ENCODE measurements at regions not wholly inside any gene's neighbourhood (a gene's known extent, or its start where the extent isn't known, plus 50 kb on each side); places are given as distances from the start of the nearest gene placed in this dataset.

- POLR2A ChIA-PET: interaction anchor here (0.7 kb wide), 1 partner anchor 933 kb away, joined by 3 read pairs; no protein-coding TSS in a partner anchor
- no peak overlapping the region for H3K27ac ChIP-seq (ENCODE audit: insufficient read depth in 1 of 2, low read depth in 1 of 2, low read length in 2 of 2, poor library complexity in 1 of 2, severe bottlenecking in 2 of 2)
- CTCF ChIA-PET: interaction anchor here (1.1 to 3.8 kb wide), 7 partner anchors 10 to 1289 kb away, joined by 3 to 32 read pairs (median 4); no protein-coding TSS in a partner anchor
Measured at GRCh38 chr12:92650228-92650822, 52.5 kb upstream of the PLEKHG7 start.

DNA sequence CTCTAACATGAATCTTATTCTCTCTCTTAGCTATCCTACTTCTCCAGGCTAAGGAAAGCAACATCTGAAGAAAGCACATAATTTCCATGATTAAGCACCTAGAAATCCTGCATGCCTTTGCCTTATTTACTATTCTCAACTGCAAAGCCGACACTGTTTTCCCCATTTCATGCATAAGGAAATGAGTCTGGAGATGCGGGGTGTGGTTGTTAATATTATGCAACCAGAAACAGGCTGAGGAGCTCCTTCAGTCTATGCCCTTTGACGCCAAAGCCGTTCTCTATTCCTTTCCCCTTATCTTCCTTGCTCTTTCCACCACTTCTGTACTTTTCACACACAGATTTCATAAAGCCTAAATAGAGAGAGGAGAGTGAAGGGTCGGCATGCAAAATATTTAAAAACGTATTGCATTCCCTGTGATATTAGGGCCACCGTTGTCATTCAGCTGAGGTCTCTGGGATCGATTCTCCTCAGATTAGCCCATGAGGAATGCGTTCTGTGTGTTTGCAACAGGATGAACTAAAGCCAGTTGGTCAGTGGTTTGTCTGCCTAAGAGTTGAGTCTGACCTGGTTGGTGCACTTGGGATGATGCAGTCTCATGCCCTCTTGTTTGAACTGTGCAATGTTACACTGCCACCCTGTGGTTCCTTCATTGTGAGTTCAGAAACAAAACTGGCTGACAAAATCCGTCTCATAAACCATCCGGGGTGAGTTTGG is 53.1 kb upstream of the PLEKHG7 start:
- Histone ChIP-seq H3K27me3 (replicated peaks in 2 of 5; ENCODE audit: control insufficient read depth in 4 of 5, insufficient read depth in 5 of 5, low read length in 4 of 5) (no peaks in the 10 kb centered on the region), H3K27ac (ENCODE audit: insufficient read depth in 1 of 2, low read depth in 1 of 2, low read length in 2 of 2, poor library complexity in 1 of 2, severe bottlenecking in 2 of 2) (no peak overlapping the region), H3K4me3 (ENCODE audit: control insufficient read depth in 1 of 7, extremely low read depth in 1 of 7, insufficient read depth in 4 of 7, low read depth in 2 of 7, low read length in 6 of 7) (no peak overlapping the region), H3K9me3 (ENCODE audit: control extremely low read depth in 1 of 5, control insufficient read depth in 4 of 5, insufficient read depth in 2 of 5, low read depth in 1 of 5, low read length in 4 of 5) (no peaks in the 10 kb centered on the region), H3K36me3 (ENCODE audit: control insufficient read depth in 4 of 4, insufficient read depth in 4 of 4, low read length in 3 of 4) (no peaks in the 10 kb centered on the region), H3K4me1 (ENCODE audit: control extremely low read depth in 1 of 4, control insufficient read depth in 4 of 4, insufficient read depth in 4 of 4, low read length in 3 of 4) (no peaks in the 10 kb centered on the region)
- WGBS (ENCODE audit: insufficient coverage): 46% methylated on average over 6 of the region's 11 CpGs
- POLR2A ChIA-PET: interaction anchor here (0.7 kb wide), 1 partner anchor 934 kb away, joined by 3 read pairs; no protein-coding TSS in a partner anchor
- peak; percentile 59 to 78 (median 76) for DNase-seq
- CTCF ChIA-PET: interaction anchor here (1.1 to 3.8 kb wide), 13 partner anchors 9 to 1288 kb away, joined by 3 to 32 read pairs (median 4); no protein-coding TSS in a partner anchor

More at GRCh38 chr12:92650228-92650822, 52.5 kb upstream of the PLEKHG7 start:
- Histone ChIP-seq H3K27me3 (replicated peaks in 2 of 5; ENCODE audit: control insufficient read depth in 4 of 5, insufficient read depth in 5 of 5, low read length in 4 of 5) (no peaks in the 10 kb centered on the region), H3K4me1 (ENCODE audit: control extremely low read depth in 1 of 4, control insufficient read depth in 4 of 4, insufficient read depth in 4 of 4, low read length in 3 of 4) (no peaks in the 10 kb centered on the region), H3K9me3 (ENCODE audit: control extremely low read depth in 1 of 5, control insufficient read depth in 4 of 5, insufficient read depth in 2 of 5, low read depth in 1 of 5, low read length in 4 of 5) (no peaks in the 10 kb centered on the region), H3K4me3 (ENCODE audit: control insufficient read depth in 1 of 7, extremely low read depth in 1 of 7, insufficient read depth in 4 of 7, low read depth in 2 of 7, low read length in 6 of 7) (no peak overlapping the region), H3K36me3 (ENCODE audit: control insufficient read depth in 4 of 4, insufficient read depth in 4 of 4, low read length in 3 of 4) (no peaks in the 10 kb centered on the region)
- no peak for DNase-seq
- WGBS (ENCODE audit: insufficient coverage): 71% methylated on average over 5 of the region's 7 CpGs

DNA sequence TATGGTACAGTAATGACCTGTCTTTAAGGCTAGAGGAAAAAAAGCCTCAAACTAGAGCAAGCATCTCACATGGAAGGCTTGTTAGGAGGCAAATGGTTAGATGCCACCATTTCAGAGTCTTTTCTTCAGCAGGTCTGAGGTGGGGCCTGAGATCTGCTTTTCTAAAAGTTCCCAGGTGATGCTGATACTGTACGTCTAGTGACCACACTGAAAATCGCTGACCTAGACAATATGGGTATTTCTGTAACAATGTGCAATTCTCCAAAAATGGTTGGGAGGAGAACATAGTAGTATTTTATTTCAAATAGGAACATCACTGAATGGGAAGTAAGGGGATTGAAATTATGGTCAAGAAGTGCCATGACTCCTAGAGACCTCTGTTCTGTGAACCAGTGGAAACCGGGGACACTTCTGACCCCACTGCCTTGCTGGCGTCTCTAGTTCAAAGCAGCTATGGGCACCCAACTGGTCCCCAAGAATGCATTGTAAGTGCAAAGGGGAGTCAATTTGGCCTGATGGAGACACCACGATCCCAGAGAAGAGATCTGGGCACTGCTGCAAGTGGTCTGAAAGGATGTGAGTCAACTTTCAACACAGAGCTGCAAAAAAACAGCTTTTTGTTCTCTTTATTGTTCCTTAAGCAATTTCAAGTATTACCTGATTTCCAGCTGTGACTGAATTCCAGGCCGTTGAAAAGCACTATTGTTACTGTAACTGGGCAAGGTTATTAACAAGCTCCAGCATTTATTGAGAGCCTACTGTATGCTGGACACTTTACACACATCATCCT is 54.4 kb upstream of the PLEKHG7 start:
- CTCF ChIA-PET: interaction anchor here (0.7 to 3.8 kb wide), 10 partner anchors 8 to 1287 kb away, joined by 3 to 32 read pairs (median 4); no protein-coding TSS in a partner anchor
- no peak for DNase-seq
- POLR2A ChIA-PET: no interaction called here
- H3K27me3 ChIP-seq (replicated peaks in 2 of 5; ENCODE audit: control insufficient read depth in 4 of 5, insufficient read depth in 5 of 5, low read length in 4 of 5): no peaks in the 10 kb centered on the region
- no peak overlapping the region for H3K27ac ChIP-seq (ENCODE audit: insufficient read depth in 1 of 2, low read depth in 1 of 2, low read length in 2 of 2, poor library complexity in 1 of 2, severe bottlenecking in 2 of 2)
- H3K4me1 ChIP-seq (ENCODE audit: control extremely low read depth in 1 of 4, control insufficient read depth in 4 of 4, insufficient read depth in 4 of 4, low read length in 3 of 4): no peaks in the 10 kb centered on the region
- H3K4me3 ChIP-seq (ENCODE audit: control insufficient read depth in 1 of 7, extremely low read depth in 1 of 7, insufficient read depth in 4 of 7, low read depth in 2 of 7, low read length in 6 of 7): no peak overlapping the region
- no peaks in the 10 kb centered on the region for H3K36me3 ChIP-seq (ENCODE audit: control insufficient read depth in 4 of 4, insufficient read depth in 4 of 4, low read length in 3 of 4)
- peaks cover 0 to 3% (median 0%) of the 10 kb centered on the region in 5 experiments for H3K9me3 ChIP-seq (ENCODE audit: control extremely low read depth in 1 of 5, control insufficient read depth in 4 of 5, insufficient read depth in 2 of 5, low read depth in 1 of 5, low read length in 4 of 5)
- 94% methylated on average over 4 of the region's 6 CpGs for WGBS (ENCODE audit: insufficient coverage)

DNA sequence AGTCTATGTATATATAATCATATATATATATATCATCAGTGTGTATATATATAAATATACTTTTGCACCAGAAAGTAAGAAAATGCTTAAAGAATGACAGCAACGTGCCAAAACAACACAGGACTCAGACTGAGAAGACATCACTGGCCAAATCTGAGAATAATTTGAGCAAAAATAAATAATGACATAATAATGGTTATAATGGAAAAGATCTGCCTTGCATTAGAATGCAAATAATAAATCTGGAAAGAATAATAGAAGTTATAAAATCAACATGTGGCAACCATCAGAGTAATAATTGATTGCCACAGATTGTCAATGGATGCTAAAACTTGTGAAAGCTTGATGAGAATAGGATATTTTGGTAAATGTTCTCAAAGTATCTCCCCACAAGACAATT is 61.5 kb upstream of the PLEKHG7 start:
- no peaks in the 10 kb centered on the region for H3K4me1 ChIP-seq (ENCODE audit: control extremely low read depth in 1 of 4, control insufficient read depth in 4 of 4, insufficient read depth in 4 of 4, low read length in 3 of 4)
- peaks cover 0 to 3% (median 0%) of the 10 kb centered on the region in 5 experiments for H3K9me3 ChIP-seq (ENCODE audit: control extremely low read depth in 1 of 5, control insufficient read depth in 4 of 5, insufficient read depth in 2 of 5, low read depth in 1 of 5, low read length in 4 of 5)
- POLR2A ChIA-PET: no interaction called here
- H3K27me3 ChIP-seq (replicated peaks in 2 of 5; ENCODE audit: control insufficient read depth in 4 of 5, insufficient read depth in 5 of 5, low read length in 4 of 5): no peaks in the 10 kb centered on the region
- WGBS (ENCODE audit: insufficient coverage): no CpG with 5 or more reads among the region's 1 CpG
- no peak for DNase-seq
- H3K36me3 ChIP-seq (ENCODE audit: control insufficient read depth in 4 of 4, insufficient read depth in 4 of 4, low read length in 3 of 4): no peaks in the 10 kb centered on the region
- H3K4me3 ChIP-seq (ENCODE audit: control insufficient read depth in 1 of 7, extremely low read depth in 1 of 7, insufficient read depth in 4 of 7, low read depth in 2 of 7, low read length in 6 of 7): no peak overlapping the region
- H3K27ac ChIP-seq (ENCODE audit: insufficient read depth in 1 of 2, low read depth in 1 of 2, low read length in 2 of 2, poor library complexity in 1 of 2, severe bottlenecking in 2 of 2): no peak overlapping the region
- CTCF ChIA-PET: interaction anchor here (1.3 kb wide), 1 partner anchor 1259 kb away, joined by 3 read pairs; no protein-coding TSS in a partner anchor

DNA sequence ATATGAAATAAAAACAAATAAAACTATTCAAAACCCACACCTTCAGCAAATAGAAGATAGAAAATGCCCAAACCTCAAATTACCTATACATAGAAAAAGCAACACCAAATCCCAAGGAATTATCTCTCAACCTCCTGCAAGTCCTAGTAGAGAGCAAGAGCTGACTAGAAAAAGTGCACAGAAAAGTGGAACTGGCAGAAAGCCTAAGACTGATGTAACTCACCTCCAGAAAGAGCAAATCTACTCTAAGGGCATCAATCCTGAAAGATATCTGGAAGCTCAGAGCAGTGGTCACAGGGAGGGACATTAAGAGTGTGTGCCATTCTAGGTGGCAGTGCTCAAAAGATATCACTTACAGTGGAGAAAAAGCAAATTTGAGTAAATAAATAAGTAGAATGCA is 62.1 kb upstream of the PLEKHG7 start:
- no peak for DNase-seq
- H3K36me3 ChIP-seq (ENCODE audit: control insufficient read depth in 4 of 4, insufficient read depth in 4 of 4, low read length in 3 of 4): no peaks in the 10 kb centered on the region
- ChIA-PET POLR2A (no interaction called here), CTCF (interaction anchor here (1.0 to 1.3 kb wide), 2 partner anchors 9 to 1258 kb away, joined by 3 to 5 read pairs; no protein-coding TSS in a partner anchor)
- no peaks in the 10 kb centered on the region for H3K4me1 ChIP-seq (ENCODE audit: control extremely low read depth in 1 of 4, control insufficient read depth in 4 of 4, insufficient read depth in 4 of 4, low read length in 3 of 4)
- H3K27me3 ChIP-seq (replicated peaks in 2 of 5; ENCODE audit: control insufficient read depth in 4 of 5, insufficient read depth in 5 of 5, low read length in 4 of 5): no peaks in the 10 kb centered on the region
- H3K9me3 ChIP-seq (ENCODE audit: control extremely low read depth in 1 of 5, control insufficient read depth in 4 of 5, insufficient read depth in 2 of 5, low read depth in 1 of 5, low read length in 4 of 5): peaks cover 0 to 3% (median 0%) of the 10 kb centered on the region in 5 experiments
- H3K27ac ChIP-seq (ENCODE audit: insufficient read depth in 1 of 2, low read depth in 1 of 2, low read length in 2 of 2, poor library complexity in 1 of 2, severe bottlenecking in 2 of 2): no peak overlapping the region
- H3K4me3 ChIP-seq (ENCODE audit: control insufficient read depth in 1 of 7, extremely low read depth in 1 of 7, insufficient read depth in 4 of 7, low read depth in 2 of 7, low read length in 6 of 7): no peak overlapping the region

GRCh38 chr12:92639017-92639416 is 63.8 kb upstream of the PLEKHG7 start:
- Histone ChIP-seq H3K27me3 (replicated peaks in 2 of 5; ENCODE audit: control insufficient read depth in 4 of 5, insufficient read depth in 5 of 5, low read length in 4 of 5) (no peaks in the 10 kb centered on the region), H3K4me3 (ENCODE audit: control insufficient read depth in 1 of 7, extremely low read depth in 1 of 7, insufficient read depth in 4 of 7, low read depth in 2 of 7, low read length in 6 of 7) (no peak overlapping the region), H3K27ac (ENCODE audit: insufficient read depth in 1 of 2, low read depth in 1 of 2, low read length in 2 of 2, poor library complexity in 1 of 2, severe bottlenecking in 2 of 2) (no peak overlapping the region), H3K4me1 (ENCODE audit: control extremely low read depth in 1 of 4, control insufficient read depth in 4 of 4, insufficient read depth in 4 of 4, low read length in 3 of 4) (no peaks in the 10 kb centered on the region), H3K36me3 (ENCODE audit: control insufficient read depth in 4 of 4, insufficient read depth in 4 of 4, low read length in 3 of 4) (no peaks in the 10 kb centered on the region), H3K9me3 (ENCODE audit: control extremely low read depth in 1 of 5, control insufficient read depth in 4 of 5, insufficient read depth in 2 of 5, low read depth in 1 of 5, low read length in 4 of 5) (peaks cover 0 to 2% (median 0%) of the 10 kb centered on the region in 5 experiments)
- DNase-seq: no peak
- POLR2A ChIA-PET: interaction anchor here (0.6 kb wide), 1 partner anchor 82 kb away, joined by 4 read pairs; no protein-coding TSS in a partner anchor
- CTCF ChIA-PET: no interaction called here
